SK-N-SH (cell line): ENCODE measurements at regions not wholly inside any gene's neighbourhood (a gene's known extent, or its start where the extent isn't known, plus 50 kb on each side); places are given as distances from the start of the nearest gene placed in this dataset.
A peak's percentile ranks its signal among the peaks of the same experiment; 100 is the strongest.

ENCODE experiments used
- CTCF ChIA-PET: fragments of 300-600, 350-600 bp; formaldehyde crosslinking; extraction: SDS; loops from one replicate; lab custom pipeline; 2021; lab: Yijun Ruan, JAX
- POLR2A ChIA-PET: fragments of 350-600 bp; sonication (Branson Sonifier 250); formaldehyde crosslinking; extraction: SDS; loops from one replicate; lab custom pipeline; 2020; ENCODE audit warnings: antibody characterized with exemption, inconsistent platforms; lab: Yijun Ruan, JAX
- DNase-seq: peaks from one replicate; pipeline ENCODE4 v3.0.0; 2012
- H2AFZ ChIP-seq: fragments of 200-600 bp; sonication (generic); 2 replicates; pipeline ENCODE4 v1.8.1; 2016; ENCODE audit warnings: antibody characterized with exemption, mild to moderate bottlenecking, low read depth
- H3F3A ChIP-seq: fragments of 200-600 bp; sonication (generic); replicated peaks from 2 replicates; pipeline ENCODE3; 2016; ENCODE audit warnings: antibody characterized with exemption, mild to moderate bottlenecking; ENCODE audit not compliant: insufficient read depth
- H3K27ac ChIP-seq, 2 experiments: fragments of 200-500 bp in 1 of 2; fragments of 200-600 bp in 1 of 2; sonication (Bioruptor generic) in 1 of 2; sonication (generic), shearing (Covaris generic) in 1 of 2; 2 replicates each; pipeline versions ENCODE4 v1.5.1 to v1.6.1; 2014 to 2016; ENCODE audit warnings: low read depth in 2 of 2, inconsistent platforms in 1 of 2, low read length in 1 of 2, mild to moderate bottlenecking in 1 of 2, mixed read lengths in 1 of 2
- H3K27me3 ChIP-seq: fragments of 200-600 bp; sonication (generic), shearing (Covaris generic); 2 replicates; pipeline ENCODE4 v1.6.1; 2016; ENCODE audit warnings: mixed run types; ENCODE audit not compliant: insufficient read depth
- H3K36me3 ChIP-seq, 2 experiments: fragments of 200-500 bp in 1 of 2; fragments of 200-600 bp in 1 of 2; sonication (Bioruptor generic) in 1 of 2; sonication (generic) in 1 of 2; replicated peaks in 1 of 2; 2 replicates each; pipeline versions ENCODE3 to v1.5.1; 2014 to 2016; ENCODE audit warnings: low read length in 1 of 2, mild to moderate bottlenecking in 1 of 2; ENCODE audit not compliant: insufficient read depth in 2 of 2, control insufficient read depth in 1 of 2
- H3K4me1 ChIP-seq, 2 experiments: fragments of 200-500 bp in 1 of 2; fragments of 200-600 bp in 1 of 2; sonication (Bioruptor generic) in 1 of 2; sonication (generic), shearing (Covaris generic) in 1 of 2; 2 replicates each; pipeline versions ENCODE4 v1.5.1 to v1.6.1; 2014 to 2016; ENCODE audit warnings: low read depth in 1 of 2, low read length in 1 of 2, mixed run types in 1 of 2; ENCODE audit not compliant: insufficient read depth in 2 of 2, control insufficient read depth in 1 of 2
- H3K4me2 ChIP-seq: fragments of 200-600 bp; sonication (generic), shearing (Covaris generic); 2 replicates; pipeline ENCODE4 v1.6.1; 2017; ENCODE audit warnings: mixed run types
- H3K4me3 ChIP-seq, 2 experiments: fragments of 200-500 bp in 1 of 2; fragments of 200-600 bp in 1 of 2; sonication (Bioruptor generic) in 1 of 2; sonication (generic), shearing (Covaris generic) in 1 of 2; 2 replicates each; pipeline versions ENCODE4 v1.5.1 to v1.8.1; 2014 to 2016; ENCODE audit warnings: low read depth in 2 of 2, inconsistent platforms in 1 of 2, low read length in 1 of 2, mild to moderate bottlenecking in 1 of 2, mixed read lengths in 1 of 2, moderate library complexity in 1 of 2
- H3K79me2 ChIP-seq: fragments of 200-600 bp; sonication (generic); 2 replicates; pipeline ENCODE4 v1.8.1; 2017; ENCODE audit warnings: mild to moderate bottlenecking; ENCODE audit not compliant: insufficient read depth
- H3K9ac ChIP-seq: fragments of 200-600 bp; sonication (generic); 2 replicates; pipeline ENCODE4 v1.6.1; 2017; ENCODE audit warnings: mixed run types
- H3K9me2 ChIP-seq: fragments of 200-600 bp; sonication (generic); 2 replicates; pipeline ENCODE4 v1.6.1; 2017; ENCODE audit warnings: mixed run types
- H3K9me3 ChIP-seq: fragments of 200-600 bp; sonication (generic); 2 replicates; pipeline ENCODE4 v1.6.1; 2017; ENCODE audit warnings: mixed run types, mild to moderate bottlenecking, moderate library complexity
- H4K20me1 ChIP-seq: fragments of 200-600 bp; sonication (generic); 2 replicates; pipeline ENCODE4 v1.6.1; 2017; ENCODE audit warnings: mild to moderate bottlenecking, mixed run types; ENCODE audit not compliant: insufficient read depth
- CTCF ChIP-seq: fragments of 200-600 bp; sonication (generic); IDR thresholded peaks from 2 replicates; pipeline ENCODE4 v1.6.1; 2017; ENCODE audit warnings: antibody characterized with exemption, mild to moderate bottlenecking, moderate library complexity
- ELF1 ChIP-seq: IDR thresholded peaks from 2 replicates; pipeline ENCODE4 v1.4.0; 2012
- RAD21 ChIP-seq: IDR thresholded peaks from 2 replicates; pipeline ENCODE4 v1.6.1; 2012; ENCODE audit warnings: mild to moderate bottlenecking, low read length
- REST ChIP-seq: IDR thresholded peaks from 2 replicates; pipeline ENCODE4 v1.6.1; 2012; ENCODE audit warnings: mild to moderate bottlenecking, low read depth, low read length, moderate library complexity
- SMC3 ChIP-seq: IDR thresholded peaks from 2 replicates; pipeline ENCODE4 v1.6.1; 2012; ENCODE audit warnings: low read depth, low read length, improper control_type of control experiment
- TEAD4 ChIP-seq: IDR thresholded peaks from 2 replicates; pipeline ENCODE4 v1.4.0; 2012; ENCODE audit warnings: mild to moderate bottlenecking, borderline replicate concordance; ENCODE audit not compliant: insufficient read depth
- WGBS: methylation state at CpG from one replicate; pipeline ENCODE4 v1.1.6; 2017; ENCODE audit warnings: low lambda C conversion rate; 5-methylcytosine and 5-hydroxymethylcytosine counted together

DNA sequence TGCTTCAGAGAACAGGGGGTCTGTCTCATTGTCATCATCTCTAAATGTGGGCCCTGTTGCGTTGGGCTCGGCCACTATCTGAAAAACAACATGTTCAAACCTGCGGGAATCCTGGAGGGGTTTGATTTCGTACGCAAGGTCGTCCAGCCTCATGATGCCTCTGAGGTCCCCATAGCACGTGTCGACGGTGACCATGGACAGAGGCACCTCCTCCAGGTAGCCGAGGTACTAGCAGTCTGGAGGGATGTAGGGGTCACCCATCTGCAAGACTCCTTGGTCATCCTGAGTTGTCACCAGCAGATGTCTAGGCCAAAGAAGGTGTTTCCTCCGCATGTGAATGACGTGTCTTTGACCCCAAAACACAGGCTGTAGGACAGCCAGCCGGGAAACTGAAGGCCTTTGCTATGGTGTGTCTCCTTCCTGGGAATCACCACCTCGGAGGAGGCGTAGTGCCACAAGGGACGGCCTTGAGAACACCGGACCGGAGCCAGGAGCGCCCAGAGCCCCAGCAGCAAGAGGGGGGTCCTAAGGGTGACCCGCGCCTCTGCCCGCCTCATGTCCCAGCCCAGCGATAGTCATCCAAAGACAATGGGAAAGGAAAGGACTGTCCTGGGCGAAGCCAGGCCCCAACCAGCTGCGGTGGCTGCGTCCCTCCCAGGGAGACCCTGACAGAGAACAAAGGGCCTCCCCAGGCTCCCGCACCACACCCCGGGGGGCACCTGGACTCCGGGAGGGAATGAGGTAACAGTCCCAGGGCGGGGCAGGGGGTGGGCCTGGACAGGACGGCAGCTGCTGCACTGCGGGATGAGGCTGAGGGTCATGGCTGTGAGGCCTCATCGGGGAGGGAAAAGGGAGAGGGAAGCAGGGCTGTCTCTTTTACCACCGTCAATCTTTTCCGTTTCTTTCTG lies 445.5 kb downstream of the TMEM121 start:
- Histone ChIP-seq H3K4me2 (no peak overlapping the region), H3K9me2 (no peaks in the 10 kb centered on the region), H3K4me1 (no peaks in the 10 kb centered on the region), H3K9ac (no peak overlapping the region), H3K79me2 (no peaks in the 10 kb centered on the region), H3K27me3 (peaks cover 29% of the 10 kb centered on the region), H3K36me3 (no peaks in the 10 kb centered on the region), H3K9me3 (no peaks in the 10 kb centered on the region), H3K4me3 (no peak overlapping the region), H3F3A (no peaks in the 10 kb centered on the region), H2AFZ (no peak overlapping the region), H3K27ac (no peak overlapping the region), H4K20me1 (no peaks in the 10 kb centered on the region)
- 19% methylated on average over 27 of the region's 35 CpGs for WGBS
- TF ChIP-seq REST (peak; percentile 54; the same call in 1 of the 2 replicates), ELF1 (no peak)
- no peak for DNase-seq
- POLR2A ChIA-PET, result no interaction called here
- CTCF ChIA-PET, result no interaction called here

GRCh38 chr14:105974902-105975301 lies 448.5 kb downstream of the TMEM121 start:
- Histone ChIP-seq H3K79me2 (no peaks in the 10 kb centered on the region), H3K4me2 (no peak overlapping the region), H3K4me3 (no peak overlapping the region), H2AFZ (no peak overlapping the region), H3K4me1 (no peaks in the 10 kb centered on the region), H3K36me3 (no peaks in the 10 kb centered on the region), H3K27ac (no peak overlapping the region), H4K20me1 (no peaks in the 10 kb centered on the region), H3K9ac (no peak overlapping the region), H3K27me3 (peaks cover 7% of the 10 kb centered on the region; the same call in 1 of the 2 replicates), H3K9me2 (no peaks in the 10 kb centered on the region), H3K9me3 (no peaks in the 10 kb centered on the region), H3F3A (no peaks in the 10 kb centered on the region)
- WGBS, result 0% methylated on average over 2 of the region's 6 CpGs
- POLR2A ChIA-PET, result no interaction called here
- TF ChIP-seq TEAD4 (no peak), CTCF (peak; percentile 59), SMC3 (peak; percentile 53), RAD21 (peak; percentile 52)
- DNase-seq, result peak; percentile 72
- CTCF ChIA-PET, result interaction anchor here (0.7 to 2.0 kb wide), 5 partner anchors 14 to 304 kb away, joined by 3 to 9 read pairs (median 3); no protein-coding TSS in a partner anchor
